Body of pancreas (tissue), 4 donors: ENCODE measurements at regions not wholly inside any gene's neighbourhood (a gene's known extent, or its start where the extent isn't known, plus 50 kb on each side); places are given as distances from the start of the nearest gene placed in this dataset.
A peak's percentile ranks its signal among the peaks of the same experiment; 100 is the strongest.

Source experiments
- ATAC-seq: fragments of 150-250 bp; one replicate; pipeline ENCODE4 v1.9.1; 2016
- DNase-seq, 4 donors: peaks; one replicate each; pipeline ENCODE4 v3.0.0-alpha.2; 2019
- H3K27ac ChIP-seq, 4 donors: fragments of 200-600 bp; sonication (generic); 1 replicate in 3 of 4; 2 replicates in 1 of 4; pipeline versions ENCODE4 v1.5.1 to v1.6.1; 2016 to 2019; ENCODE audit warnings: mild to moderate bottlenecking in 1 of 4, mixed read lengths in 1 of 4, moderate library complexity in 1 of 4
- H3K27me3 ChIP-seq, 2 donors: fragments of 200-600 bp; sonication (generic); one replicate each; pipeline ENCODE4 v1.6.0; 2016; ENCODE audit warnings: mild to moderate bottlenecking in 1 of 2
- H3K36me3 ChIP-seq, 2 donors: fragments of 200-600 bp; sonication (generic); replicated peaks in 1 of 2; 2 replicates each; pipeline ENCODE4 v1.5.1; 2016; ENCODE audit warnings: low read depth in 2 of 2; ENCODE audit not compliant: insufficient read depth in 1 of 2
- H3K4me1 ChIP-seq: fragments of 200-600 bp; sonication (generic); one replicate; pipeline ENCODE4 v1.6.0; 2016
- H3K4me3 ChIP-seq, 2 donors: fragments of 200-600 bp; sonication (generic); 1 replicate in 1 of 2; 2 replicates in 1 of 2; pipeline ENCODE4 v1.5.1; 2016 to 2019
- H3K9me3 ChIP-seq, 3 donors: fragments of 200-600 bp; sonication (generic); 1 replicate in 2 of 3; 2 replicates in 1 of 3; pipeline ENCODE4 v1.5.1; 2016
- CTCF ChIP-seq, 7 experiments: fragments of 450-650 bp in 4 of 7; fragments of 200-600 bp in 3 of 7; sonication (generic) in 3 of 7; IDR thresholded peaks; one replicate each; pipeline ENCODE4 v1.5.1; 2016 to 2019; ENCODE audit warnings: antibody characterized with exemption in 7 of 7
- POLR2A ChIP-seq, 3 donors: fragments of 450-650 bp; IDR thresholded peaks; one replicate each; pipeline ENCODE4 v1.6.1; 2016; ENCODE audit warnings: antibody characterized with exemption in 3 of 3, mild to moderate bottlenecking in 2 of 3
- WGBS, 2 donors: methylation state at CpG; one replicate each; pipeline ENCODE4 v1.1.5; 2017; 5-methylcytosine and 5-hydroxymethylcytosine counted together
- intact Hi-C: fragments of 100-400 bp; cut with DNase I; formaldehyde crosslinking; loops from one replicate; pipeline ENCODE4 v1.15.1; 2023

- ATAC-seq (no peak), DNase-seq (no peak)
- intact Hi-C loops: no loop called here
- no peak overlapping the region for H3K4me3 ChIP-seq
- H3K36me3 ChIP-seq: no peaks in the 10 kb centered on the region
- TF ChIP-seq CTCF (IDR thresholded peaks at IDR 0.05) (no peak), POLR2A (IDR thresholded peaks at IDR 0.05) (no peak)
- no peak overlapping the region for H3K27ac ChIP-seq
- H3K4me1 ChIP-seq: no peaks in the 10 kb centered on the region
- WGBS, 2 donors: 74 to 77% methylated on average over 9 of the region's 9 CpGs
- no peaks in the 10 kb centered on the region for H3K27me3 ChIP-seq
- no peaks in the 10 kb centered on the region for H3K9me3 ChIP-seq
These were observed 100.0 kb upstream of the DUSP22 start for GRCh38 chr6:192313-192664.

GRCh38 chr6:193180-193579 is 99.1 kb upstream of the DUSP22 start:
- no peaks in the 10 kb centered on the region for H3K9me3 ChIP-seq
- no peaks in the 10 kb centered on the region for H3K27me3 ChIP-seq
- H3K4me1 ChIP-seq: no peaks in the 10 kb centered on the region
- no peak overlapping the region for H3K27ac ChIP-seq
- H3K4me3 ChIP-seq: no peak overlapping the region
- DNase-seq: no peak
- no peak for ATAC-seq
- intact Hi-C loops: no loop called here
- WGBS, 2 donors: 63 to 74% methylated on average over 7 of the region's 7 CpGs
- no peaks in the 10 kb centered on the region for H3K36me3 ChIP-seq
- no peak for TF ChIP-seq CTCF (IDR thresholded peaks at IDR 0.05)
- TF ChIP-seq POLR2A (IDR thresholded peaks at IDR 0.05): no peak

GRCh38 chr6:193773-194310 is 98.4 kb upstream of the DUSP22 start:
- Histone ChIP-seq H3K4me1 (no peaks in the 10 kb centered on the region), H3K27me3 (no peaks in the 10 kb centered on the region), H3K9me3 (no peaks in the 10 kb centered on the region), H3K36me3 (no peaks in the 10 kb centered on the region), H3K4me3 (no peak overlapping the region), H3K27ac (no peak overlapping the region)
- TF ChIP-seq CTCF (IDR thresholded peaks at IDR 0.05) (no peak), POLR2A (IDR thresholded peaks at IDR 0.05) (no peak)
- DNase-seq: no peak
- intact Hi-C loops: no loop called here
- WGBS, 2 donors: 55 to 56% methylated on average over 7 of the region's 7 CpGs
- no peak for ATAC-seq

GRCh38 chr6:195861-196360 is 96.4 kb upstream of the DUSP22 start:
- peak in 1 of 4 donors; percentile 52 for DNase-seq
- TF ChIP-seq POLR2A (IDR thresholded peaks at IDR 0.05): no peak
- TF ChIP-seq CTCF (IDR thresholded peaks at IDR 0.05): no peak
- Histone ChIP-seq H3K9me3 (no peaks in the 10 kb centered on the region), H3K36me3 (no peaks in the 10 kb centered on the region), H3K27me3 (no peaks in the 10 kb centered on the region), H3K27ac (no peak overlapping the region), H3K4me1 (no peaks in the 10 kb centered on the region), H3K4me3 (no peak overlapping the region)
- intact Hi-C loops: no loop called here
- 66 to 83% methylated on average over 3 of the region's 3 CpGs for WGBS, 2 donors
- ATAC-seq: peak; percentile 40

GRCh38 chr6:196543-196942 is 95.7 kb upstream of the DUSP22 start:
- WGBS, 2 donors: 89 to 94% methylated on average over 2 of the region's 2 CpGs
- H3K36me3 ChIP-seq: no peaks in the 10 kb centered on the region
- no peaks in the 10 kb centered on the region for H3K4me1 ChIP-seq
- no peak for ATAC-seq
- TF ChIP-seq POLR2A (IDR thresholded peaks at IDR 0.05) (no peak), CTCF (IDR thresholded peaks at IDR 0.05) (no peak)
- no peak overlapping the region for H3K27ac ChIP-seq
- intact Hi-C loops: no loop called here
- no peak for DNase-seq
- H3K4me3 ChIP-seq: no peak overlapping the region
- no peaks in the 10 kb centered on the region for H3K9me3 ChIP-seq
- H3K27me3 ChIP-seq: no peaks in the 10 kb centered on the region
